Hepatocyte (in vitro differentiated cells): ENCODE measurements at regions not wholly inside any gene's neighbourhood (a gene's known extent, or its start where the extent isn't known, plus 50 kb on each side); places are given as distances from the start of the nearest gene placed in this dataset.

ENCODE experiments used
- EZH2 ChIP-seq: fragments of 200-600 bp; sonication (generic); IDR thresholded peaks from 2 replicates; pipeline ENCODE4 v1.6.1; 2016; ENCODE audit warnings: antibody characterized with exemption, mild to moderate bottlenecking, borderline replicate concordance
- EZH2phosphoT487 ChIP-seq: fragments of 200-600 bp; sonication (generic); IDR thresholded peaks from one replicate; pipeline ENCODE4 v1.6.1; 2018; ENCODE audit warnings: antibody characterized with exemption, mild to moderate bottlenecking, low read depth, moderate library complexity; ENCODE audit not compliant: unreplicated experiment, severe bottlenecking
- TF ChIP-seq, protein P1 (sequence below): fragments of 200-600 bp; sonication (generic); IDR thresholded peaks from 2 replicates; pipeline ENCODE4 v1.5.1; 2016; ENCODE audit warnings: antibody characterized with exemption, mild to moderate bottlenecking; ENCODE audit not compliant: poor library complexity

DNA sequence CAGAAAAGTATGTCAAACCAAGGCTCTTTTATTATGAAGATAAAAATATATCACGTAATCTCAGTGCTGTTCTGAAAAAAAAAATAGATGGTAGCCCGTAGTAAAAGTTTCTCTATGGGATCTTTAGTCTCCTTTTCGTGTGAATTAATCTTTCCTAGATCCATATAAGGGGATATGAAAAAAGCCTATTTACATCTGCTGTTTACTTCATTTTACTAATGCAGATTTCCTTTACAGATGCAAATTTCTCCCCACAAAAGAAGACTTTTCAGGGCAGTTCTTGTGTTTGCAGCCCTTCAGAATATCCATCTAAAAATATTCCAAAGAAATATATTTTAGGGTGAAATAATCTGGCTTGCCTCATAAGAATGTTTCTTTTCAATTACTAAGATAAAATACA, 1291.7 kb downstream of the ROBO1 start:
- TF ChIP-seq, protein P1, sequence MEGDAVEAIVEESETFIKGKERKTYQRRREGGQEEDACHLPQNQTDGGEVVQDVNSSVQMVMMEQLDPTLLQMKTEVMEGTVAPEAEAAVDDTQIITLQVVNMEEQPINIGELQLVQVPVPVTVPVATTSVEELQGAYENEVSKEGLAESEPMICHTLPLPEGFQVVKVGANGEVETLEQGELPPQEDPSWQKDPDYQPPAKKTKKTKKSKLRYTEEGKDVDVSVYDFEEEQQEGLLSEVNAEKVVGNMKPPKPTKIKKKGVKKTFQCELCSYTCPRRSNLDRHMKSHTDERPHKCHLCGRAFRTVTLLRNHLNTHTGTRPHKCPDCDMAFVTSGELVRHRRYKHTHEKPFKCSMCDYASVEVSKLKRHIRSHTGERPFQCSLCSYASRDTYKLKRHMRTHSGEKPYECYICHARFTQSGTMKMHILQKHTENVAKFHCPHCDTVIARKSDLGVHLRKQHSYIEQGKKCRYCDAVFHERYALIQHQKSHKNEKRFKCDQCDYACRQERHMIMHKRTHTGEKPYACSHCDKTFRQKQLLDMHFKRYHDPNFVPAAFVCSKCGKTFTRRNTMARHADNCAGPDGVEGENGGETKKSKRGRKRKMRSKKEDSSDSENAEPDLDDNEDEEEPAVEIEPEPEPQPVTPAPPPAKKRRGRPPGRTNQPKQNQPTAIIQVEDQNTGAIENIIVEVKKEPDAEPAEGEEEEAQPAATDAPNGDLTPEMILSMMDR: no peak
- TF ChIP-seq EZH2 (no peak), EZH2phosphoT487 (no peak)
